GM12865 (cell line): ENCODE measurements at regions not wholly inside any gene's neighbourhood (a gene's known extent, or its start where the extent isn't known, plus 50 kb on each side); places are given as distances from the start of the nearest gene placed in this dataset.

ENCODE experiments used
- DNase-seq: peaks from one replicate; pipeline ENCODE4 v3.0.0; 2010; ENCODE audit warnings: low read depth
- H3K4me3 ChIP-seq: 2 replicates; pipeline ENCODE4 v1.5.1; 2011; ENCODE audit warnings: mild to moderate bottlenecking, low read depth, low read length, control low read depth
- TF ChIP-seq, protein P1 (sequence below): IDR thresholded peaks from 2 replicates; pipeline ENCODE4 v1.5.1; 2011; ENCODE audit warnings: low read length, control low read depth, low read depth, inconsistent platforms; ENCODE audit not compliant: insufficient read depth; ENCODE audit errors: missing control alignments

DNA sequence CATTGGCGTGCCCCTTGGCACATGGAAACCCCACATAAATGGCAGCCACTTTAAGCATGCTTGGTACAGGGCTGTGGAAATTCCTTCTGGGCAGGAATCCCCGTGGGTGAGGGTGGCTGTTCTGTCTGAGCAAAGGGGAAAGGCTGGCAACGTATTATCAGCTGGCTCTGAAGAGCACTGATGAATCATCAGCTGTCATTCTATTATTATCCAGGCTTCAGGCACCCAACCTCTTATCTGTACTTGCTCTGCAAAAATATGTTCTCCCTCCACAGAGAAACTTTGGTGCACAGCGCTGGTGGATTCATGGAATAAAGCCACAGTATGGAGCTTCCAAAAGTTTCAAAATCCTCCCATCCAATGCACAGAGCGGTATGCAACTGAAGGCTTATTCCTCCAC is 167.1 kb downstream of the TBX5 start:
- DNase-seq = no peak
- no peak overlapping the region for H3K4me3 ChIP-seq
- TF ChIP-seq, protein P1, sequence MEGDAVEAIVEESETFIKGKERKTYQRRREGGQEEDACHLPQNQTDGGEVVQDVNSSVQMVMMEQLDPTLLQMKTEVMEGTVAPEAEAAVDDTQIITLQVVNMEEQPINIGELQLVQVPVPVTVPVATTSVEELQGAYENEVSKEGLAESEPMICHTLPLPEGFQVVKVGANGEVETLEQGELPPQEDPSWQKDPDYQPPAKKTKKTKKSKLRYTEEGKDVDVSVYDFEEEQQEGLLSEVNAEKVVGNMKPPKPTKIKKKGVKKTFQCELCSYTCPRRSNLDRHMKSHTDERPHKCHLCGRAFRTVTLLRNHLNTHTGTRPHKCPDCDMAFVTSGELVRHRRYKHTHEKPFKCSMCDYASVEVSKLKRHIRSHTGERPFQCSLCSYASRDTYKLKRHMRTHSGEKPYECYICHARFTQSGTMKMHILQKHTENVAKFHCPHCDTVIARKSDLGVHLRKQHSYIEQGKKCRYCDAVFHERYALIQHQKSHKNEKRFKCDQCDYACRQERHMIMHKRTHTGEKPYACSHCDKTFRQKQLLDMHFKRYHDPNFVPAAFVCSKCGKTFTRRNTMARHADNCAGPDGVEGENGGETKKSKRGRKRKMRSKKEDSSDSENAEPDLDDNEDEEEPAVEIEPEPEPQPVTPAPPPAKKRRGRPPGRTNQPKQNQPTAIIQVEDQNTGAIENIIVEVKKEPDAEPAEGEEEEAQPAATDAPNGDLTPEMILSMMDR = no peak

DNA sequence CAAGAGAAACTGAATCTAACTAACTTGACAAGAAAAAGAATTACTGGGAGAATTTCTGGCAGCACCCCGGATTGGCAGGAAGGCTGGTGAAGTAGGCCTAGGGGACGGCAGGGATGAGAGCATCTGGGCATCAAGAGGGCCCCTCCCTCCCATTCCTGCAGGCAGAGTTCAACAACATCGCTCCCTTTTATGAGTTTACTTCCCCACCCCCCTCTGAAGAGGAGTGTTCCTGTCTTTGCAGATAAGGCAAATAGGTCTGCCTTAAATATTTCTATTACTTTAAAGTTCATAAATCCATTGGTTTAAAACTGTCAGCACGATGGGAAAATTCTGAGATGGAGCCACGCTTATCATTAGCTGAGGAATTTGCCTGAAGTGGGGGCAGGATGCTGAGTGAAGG is 168.7 kb downstream of the TBX5 start:
- H3K4me3 ChIP-seq = no peak overlapping the region
- TF ChIP-seq, protein P1 = no peak
- DNase-seq = no peak

DNA sequence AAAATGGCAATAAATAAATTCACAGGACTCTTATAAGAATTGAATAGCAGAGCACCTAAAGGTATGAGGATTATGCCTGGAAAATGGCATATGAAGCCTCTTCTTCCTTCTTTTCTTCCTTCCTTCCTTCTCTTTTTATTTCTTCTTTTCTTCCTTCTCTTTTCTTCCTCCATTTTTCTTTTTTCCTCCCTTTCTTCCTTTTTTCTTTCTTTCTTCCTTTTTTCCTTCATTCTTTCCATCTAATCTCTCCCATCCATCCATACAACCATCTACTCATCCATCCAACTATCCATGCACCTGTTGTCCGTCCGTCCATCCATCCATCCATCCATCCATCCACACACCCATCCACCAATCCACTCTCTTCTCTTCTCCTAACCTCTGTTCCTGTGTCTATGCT is 173.8 kb downstream of the TBX5 start:
- H3K4me3 ChIP-seq = no peak overlapping the region
- TF ChIP-seq, protein P1 = no peak
- no peak for DNase-seq

DNA sequence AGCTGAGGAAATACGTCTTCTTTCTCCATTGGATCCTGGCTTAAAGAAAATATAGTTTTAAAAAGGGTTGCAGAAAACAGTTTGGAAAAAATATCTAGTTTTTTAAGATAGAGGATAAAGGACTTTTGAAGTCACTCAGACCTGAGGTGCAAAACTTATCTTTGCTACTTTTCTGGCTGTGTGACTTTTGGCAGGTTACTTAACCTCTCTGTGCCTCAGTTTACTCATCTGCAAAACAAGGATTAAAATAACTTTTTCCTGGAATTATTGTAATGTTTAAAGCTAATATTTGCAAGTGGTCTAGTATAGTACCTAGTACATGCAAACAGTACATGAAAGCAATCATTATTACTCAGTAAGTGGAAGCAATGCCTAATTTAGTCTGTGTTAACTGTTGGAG is 176.8 kb downstream of the TBX5 start:
- no peak overlapping the region for H3K4me3 ChIP-seq

DNA sequence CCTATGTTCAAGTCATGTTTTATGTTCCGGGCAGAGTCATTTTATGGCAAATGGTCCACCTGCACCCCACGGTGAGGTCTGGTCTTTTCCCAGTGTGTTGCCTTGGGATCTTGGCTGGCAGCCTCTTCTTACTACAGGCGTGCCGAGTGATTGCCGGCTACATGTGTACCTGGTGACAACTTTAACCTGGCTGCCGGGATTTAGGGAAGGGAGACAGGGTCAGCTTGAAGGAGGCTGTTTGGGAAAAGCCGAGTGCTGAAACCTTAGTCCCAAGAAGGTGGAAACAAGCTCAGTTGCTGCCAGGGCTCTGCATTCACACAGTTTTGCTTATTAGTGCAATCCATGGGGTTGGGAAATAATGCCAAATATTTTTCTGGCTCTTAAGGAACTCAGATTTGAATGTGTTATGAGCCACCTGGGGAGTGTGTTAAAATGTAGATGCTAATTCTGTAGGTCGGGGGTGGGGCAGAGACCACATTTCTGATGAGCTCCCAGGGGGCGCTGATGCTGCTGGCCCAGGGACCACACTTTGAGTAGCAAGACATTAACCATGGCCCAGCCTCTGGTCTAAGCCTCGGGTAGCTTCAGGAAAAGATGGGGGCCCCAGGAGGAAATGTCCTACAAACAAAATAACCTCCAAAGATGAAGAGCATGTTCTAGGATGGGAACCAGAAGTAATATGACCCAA is 179.6 kb downstream of the TBX5 start:
- TF ChIP-seq, protein P1 = no peak
- H3K4me3 ChIP-seq = no peak overlapping the region
- no peak for DNase-seq

More for the DNA sequence above, 176.8 kb downstream of the TBX5 start:
- DNase-seq = no peak
- TF ChIP-seq, protein P1 = no peak

DNA sequence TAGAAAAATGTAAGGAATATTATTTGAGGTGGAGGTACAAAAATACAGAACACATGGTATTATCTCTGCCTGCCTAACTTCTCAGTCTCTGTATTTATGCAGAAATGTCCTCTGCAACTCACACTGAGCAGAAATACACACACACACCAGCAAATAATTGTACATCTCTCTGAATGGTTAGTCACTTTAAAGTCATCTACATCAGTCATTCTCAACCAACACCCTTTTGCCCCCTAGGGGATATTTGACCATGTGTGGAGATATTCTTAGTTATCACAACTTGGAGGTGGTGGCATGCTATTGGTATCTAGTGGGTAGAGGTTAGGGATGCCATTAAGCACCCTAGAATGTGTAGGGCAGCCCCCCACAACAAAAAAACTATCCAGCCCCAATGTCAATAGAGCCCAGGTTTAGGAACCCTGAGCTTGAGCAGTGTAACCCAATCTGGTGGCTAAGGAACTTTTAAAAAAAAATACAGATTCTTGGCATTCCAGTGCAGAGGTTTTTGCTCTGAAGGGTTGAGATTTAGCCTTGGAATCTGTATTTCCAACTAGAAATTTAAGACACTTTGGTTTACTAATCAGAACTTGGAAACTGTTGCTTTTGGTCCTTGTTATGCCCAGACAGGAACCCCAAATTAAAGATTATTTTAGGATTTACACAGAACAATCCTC is 183.8 kb downstream of the TBX5 start:
- H3K4me3 ChIP-seq = no peak overlapping the region
- no peak for DNase-seq
- TF ChIP-seq, protein P1 = no peak

DNA sequence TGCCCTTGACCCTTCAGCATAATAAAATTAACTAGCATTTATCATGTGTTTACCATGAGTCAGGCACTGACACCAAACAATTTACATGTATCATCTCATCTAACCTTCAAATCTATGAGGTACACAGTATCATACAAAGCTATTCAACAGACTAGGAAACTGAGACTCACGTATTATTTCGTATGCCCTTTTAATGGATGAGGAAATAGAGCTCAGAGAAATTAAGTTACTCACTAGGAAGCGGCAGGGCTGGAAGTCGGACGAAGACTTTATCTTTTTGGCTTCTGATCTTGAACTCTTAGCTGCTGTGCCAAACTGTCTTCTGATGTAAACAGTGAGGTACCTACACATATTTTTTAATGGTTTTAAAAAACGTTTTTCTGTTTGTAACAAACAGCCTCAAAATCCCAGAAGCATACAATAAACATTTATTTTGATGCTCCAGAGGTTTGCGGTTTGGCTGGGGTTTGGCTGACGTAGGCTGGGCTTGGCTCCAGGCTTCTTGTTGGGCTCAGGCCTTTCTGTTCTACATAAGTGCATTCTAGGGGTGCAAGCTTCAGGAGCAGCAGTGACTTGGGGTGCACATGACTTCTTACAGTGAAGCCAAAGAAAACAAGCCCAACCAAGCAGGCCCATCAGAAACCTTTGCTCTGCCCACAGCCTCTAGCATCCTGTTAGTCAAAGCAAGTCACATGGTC is 184.7 kb downstream of the TBX5 start:
- DNase-seq = no peak
- TF ChIP-seq, protein P1 = no peak
- no peak overlapping the region for H3K4me3 ChIP-seq
